IMR-90 (cell line): ENCODE measurements at regions not wholly inside any gene's neighbourhood (a gene's known extent, or its start where the extent isn't known, plus 50 kb on each side); places are given as distances from the start of the nearest gene placed in this dataset.

Experiments
- ATAC-seq: fragments of 200-7000 bp; cut with Tn5 transposase; 2 replicates; pipeline ENCODE4 v1.9.1; 2020; ENCODE audit warnings: low read depth, mild to moderate bottlenecking, moderate library complexity
- BruUV-seq: library from RNA; stranded (reverse); fragments of 400-500 nt; replicated peaks from 2 replicates; lab custom pipeline; 2021; lab: Mats Ljungman, UMichigan
- CTCF ChIA-PET: fragments of 300-600 bp; formaldehyde crosslinking; extraction: SDS; loops from one replicate; lab custom pipeline; 2021; ENCODE audit warnings: antibody characterized with exemption; lab: Yijun Ruan, JAX
- POLR2A ChIA-PET: fragments of 300-600 bp; sonication (Branson Sonifier 250); formaldehyde crosslinking; loops from one replicate; lab custom pipeline; 2022; ENCODE audit warnings: antibody characterized with exemption; ENCODE audit not compliant: unreplicated experiment; lab: Charles Lee
- DNase-seq: peaks from one replicate; pipeline ENCODE4 v3.0.0; 2013
- H2AFZ ChIP-seq: replicated peaks from 2 replicates; pipeline ENCODE3; 2013; ENCODE audit warnings: low read length, mild to moderate bottlenecking; ENCODE audit not compliant: poor library complexity
- H2AK5ac ChIP-seq: 2 replicates; pipeline ENCODE4 v1.6.1; 2013; ENCODE audit warnings: low read depth, low read length, inconsistent platforms
- H2AK9ac ChIP-seq: replicated peaks from 2 replicates; pipeline ENCODE3; 2013; ENCODE audit warnings: mild to moderate bottlenecking, low read depth, low read length, moderate library complexity; ENCODE audit not compliant: poor library complexity
- H2BK120ac ChIP-seq: 2 replicates; pipeline ENCODE4 v1.6.1; 2013; ENCODE audit warnings: low read depth, low read length, inconsistent platforms
- H2BK15ac ChIP-seq: 3 replicates; pipeline ENCODE4 v1.6.1; 2013; ENCODE audit warnings: low read depth, low read length, inconsistent platforms
- H2BK20ac ChIP-seq: 2 replicates; pipeline ENCODE4 v1.6.1; 2013; ENCODE audit warnings: low read depth, mild to moderate bottlenecking, inconsistent platforms, low read length, moderate library complexity
- H2BK5ac ChIP-seq: 2 replicates; pipeline ENCODE4 v1.6.1; 2013; ENCODE audit warnings: mild to moderate bottlenecking, low read depth, low read length, inconsistent platforms; ENCODE audit not compliant: poor library complexity, severe bottlenecking
- H3K14ac ChIP-seq: replicated peaks from 2 replicates; pipeline ENCODE4 v1.6.1; 2013; ENCODE audit warnings: low read depth, low read length, inconsistent platforms
- H3K18ac ChIP-seq: 2 replicates; pipeline ENCODE4 v1.6.1; 2013; ENCODE audit warnings: low read depth, low read length, control low read depth
- H3K23ac ChIP-seq: 2 replicates; pipeline ENCODE4 v1.6.1; 2013; ENCODE audit warnings: low read depth, low read length, inconsistent platforms
- H3K27ac ChIP-seq: 2 replicates; pipeline ENCODE4 v1.5.1; 2013; ENCODE audit warnings: mild to moderate bottlenecking, control low read depth, low read length; ENCODE audit not compliant: insufficient read depth
- H3K27me3 ChIP-seq: 2 replicates; pipeline ENCODE4 v1.6.1; 2013; ENCODE audit warnings: low read length; ENCODE audit not compliant: control insufficient read depth, insufficient read depth
- H3K36me3 ChIP-seq: 2 replicates; pipeline ENCODE4 v1.6.1; 2013; ENCODE audit warnings: low read length, mixed read lengths; ENCODE audit not compliant: control insufficient read depth, insufficient read depth
- H3K4ac ChIP-seq: 2 replicates; pipeline ENCODE4 v1.6.1; 2013; ENCODE audit warnings: low read depth, low read length, inconsistent platforms
- H3K4me1 ChIP-seq: 2 replicates; pipeline ENCODE4 v1.6.1; 2013; ENCODE audit warnings: low read length, mixed read lengths; ENCODE audit not compliant: control insufficient read depth, insufficient read depth
- H3K4me2 ChIP-seq: 2 replicates; pipeline ENCODE4 v1.6.1; 2013; ENCODE audit warnings: low read depth, mild to moderate bottlenecking, control low read depth, low read length, moderate library complexity
- H3K4me3 ChIP-seq: 2 replicates; pipeline ENCODE4 v1.5.1; 2013; ENCODE audit warnings: low read depth, mild to moderate bottlenecking, control low read depth, low read length, moderate library complexity; ENCODE audit not compliant: insufficient read depth
- H3K56ac ChIP-seq: 2 replicates; pipeline ENCODE4 v1.6.1; 2013; ENCODE audit warnings: low read length, inconsistent platforms; ENCODE audit not compliant: insufficient read depth; ENCODE audit errors: extremely low read depth
- H3K79me1 ChIP-seq, 2 experiments: 2 replicates each; pipeline ENCODE4 v1.6.1; 2013; ENCODE audit warnings: low read length in 2 of 2, inconsistent platforms in 1 of 2, low read depth in 1 of 2
- H3K9ac ChIP-seq: 2 replicates; pipeline ENCODE4 v1.6.1; 2013; ENCODE audit warnings: low read depth, low read length, control low read depth
- H3K9me1 ChIP-seq: 2 replicates; pipeline ENCODE4 v1.6.1; 2013; ENCODE audit warnings: low read length, inconsistent platforms; ENCODE audit not compliant: insufficient read depth
- H3K9me3 ChIP-seq: 2 replicates; pipeline ENCODE4 v1.6.1; 2013; ENCODE audit warnings: low read length; ENCODE audit not compliant: control insufficient read depth, insufficient read depth
- H4K20me1 ChIP-seq: 2 replicates; pipeline ENCODE4 v1.6.1; 2013; ENCODE audit warnings: low read length, inconsistent platforms; ENCODE audit not compliant: insufficient read depth
- H4K5ac ChIP-seq: 2 replicates; pipeline ENCODE4 v1.6.1; 2013; ENCODE audit warnings: mild to moderate bottlenecking, low read depth, low read length, control low read depth
- H4K8ac ChIP-seq, 2 experiments: 2 replicates each; pipeline ENCODE4 v1.6.1; 2013; ENCODE audit warnings: low read depth in 2 of 2, low read length in 2 of 2, control low read depth in 1 of 2, inconsistent platforms in 1 of 2
- H4K91ac ChIP-seq: 2 replicates; pipeline ENCODE4 v1.6.1; 2013; ENCODE audit warnings: low read depth, low read length, inconsistent platforms; ENCODE audit not compliant: insufficient read depth
- BHLHE40 ChIP-seq: fragments of 150-350 bp; IDR thresholded peaks from 2 replicates; pipeline ENCODE4 v1.6.1; 2016; ENCODE audit warnings: mild to moderate bottlenecking, low read depth, low read length
- CEBPB ChIP-seq: IDR thresholded peaks from 2 replicates; pipeline ENCODE4 v1.6.1; 2012; ENCODE audit warnings: low read depth, low read length, improper control_type of control experiment
- CTCF ChIP-seq: conservative IDR thresholded peaks from 2 replicates; pipeline ENCODE4 v1.5.1; 2012; ENCODE audit warnings: mild to moderate bottlenecking, low read depth, low read length, improper control_type of control experiment
- ELK1 ChIP-seq: fragments of 150-350 bp; IDR thresholded peaks from 2 replicates; pipeline ENCODE4 v1.6.1; 2016; ENCODE audit warnings: low read depth, mild to moderate bottlenecking, low read length, moderate library complexity, borderline replicate concordance
- FOS ChIP-seq: fragments of 150-350 bp; IDR thresholded peaks from 2 replicates; pipeline ENCODE4 v1.6.1; 2016; ENCODE audit warnings: low read depth, low read length
- MAFK ChIP-seq: IDR thresholded peaks from 2 replicates; pipeline ENCODE4 v1.6.1; 2012; ENCODE audit warnings: low read depth, low read length, improper control_type of control experiment
- NFE2L2 ChIP-seq: fragments of 150-350 bp; IDR thresholded peaks from 2 replicates; pipeline ENCODE4 v1.6.1; 2016; ENCODE audit warnings: low read depth, mild to moderate bottlenecking, low read length
- RAD21 ChIP-seq: IDR thresholded peaks from 2 replicates; pipeline ENCODE4 v1.6.1; 2012; ENCODE audit warnings: low read length, improper control_type of control experiment
- RCOR1 ChIP-seq: IDR thresholded peaks from 2 replicates; pipeline ENCODE4 v1.6.1; 2012; ENCODE audit warnings: mild to moderate bottlenecking, low read length, improper control_type of control experiment; ENCODE audit not compliant: insufficient replicate concordance
- RFX5 ChIP-seq: IDR thresholded peaks from 2 replicates; pipeline ENCODE4 v1.8.0; 2012; ENCODE audit warnings: low read depth, mild to moderate bottlenecking, low read length, moderate library complexity
- SMC3 ChIP-seq: fragments of 150-350 bp; IDR thresholded peaks from 2 replicates; pipeline ENCODE4 v1.6.1; 2016; ENCODE audit warnings: low read depth, mild to moderate bottlenecking, antibody characterized with exemption, low read length, moderate library complexity
- USF2 ChIP-seq: fragments of 150-350 bp; IDR thresholded peaks from 2 replicates; pipeline ENCODE4 v1.6.1; 2017; ENCODE audit warnings: mild to moderate bottlenecking, antibody characterized with exemption, low read length, low read depth
- WGBS, 2 experiments: methylation state at CpG; one replicate each; pipeline versions ENCODE4 v1.1.5 to v1.1.7; 2013; ENCODE audit warnings: missing lambda C conversion rate in 2 of 2; ENCODE audit not compliant: insufficient read length in 1 of 2; ENCODE audit errors: extremely low coverage in 2 of 2; 5-methylcytosine and 5-hydroxymethylcytosine counted together
- dilution Hi-C: fragments of 300-500 bp; cut with HindIII; formaldehyde crosslinking; loops from one replicate; pipeline ENCODE4 v1.14.3; 2018; ENCODE audit warnings: low sequenced_read_pairs; ENCODE audit not compliant: unreplicated experiment
- in situ Hi-C: fragments of 300-500 bp; cut with MboI; formaldehyde crosslinking; loops from 3 replicates; pipeline ENCODE4 v1.14.3; 2019; ENCODE audit warnings: low sequenced_read_pairs, inconsistent platforms, mixed read lengths
- intact Hi-C: fragments of 100-400 bp; cut with micrococcal nuclease; formaldehyde crosslinking; loops from 2 replicates; pipeline ENCODE4 v1.10.0; 2022

- no peak overlapping the region for H3K4ac ChIP-seq
Measured at GRCh38 chr2:59112258-59112657, 871.1 kb upstream of the FANCL start.

More at GRCh38 chr2:59112258-59112657, 871.1 kb upstream of the FANCL start:
- Histone ChIP-seq H2AK5ac (no peak overlapping the region), H4K8ac (no peak overlapping the region), H2BK120ac (no peak overlapping the region), H4K5ac (no peak overlapping the region), H2AK9ac (no peak overlapping the region), H2BK20ac (no peak overlapping the region), H4K20me1 (no peaks in the 10 kb centered on the region), H2BK15ac (no peak overlapping the region), H3K9me3 (no peaks in the 10 kb centered on the region), H3K56ac (no peak overlapping the region), H2AFZ (no peak overlapping the region), H3K4me2 (no peak overlapping the region), H3K4me1 (no peaks in the 10 kb centered on the region), H3K36me3 (no peaks in the 10 kb centered on the region), H3K79me1 (no peaks in the 10 kb centered on the region), H3K9ac (no peak overlapping the region), H3K27ac (no peak overlapping the region), H3K27me3 (no peaks in the 10 kb centered on the region), H3K14ac (no peak overlapping the region), H4K91ac (no peak overlapping the region), H3K9me1 (no peaks in the 10 kb centered on the region), H3K23ac (no peak overlapping the region), H3K4me3 (no peak overlapping the region), H3K18ac (no peak overlapping the region), H2BK5ac (no peak overlapping the region)
- BruUV-seq: no TSS peak
- no peak for ATAC-seq
- in situ Hi-C loops (no loop called here), dilution Hi-C loops (no loop called here), intact Hi-C loops (no loop called here)
- TF ChIP-seq RCOR1: no peak
- TF ChIP-seq USF2: no peak
- TF ChIP-seq FOS: no peak
- no peak for TF ChIP-seq SMC3
- no peak for TF ChIP-seq MAFK
- no peak for TF ChIP-seq BHLHE40
- no peak for TF ChIP-seq CTCF
- no peak for TF ChIP-seq ELK1
- no peak for TF ChIP-seq RFX5
- no peak for TF ChIP-seq NFE2L2
- no peak for TF ChIP-seq CEBPB
- no peak for TF ChIP-seq RAD21
- no peak for DNase-seq
- WGBS, 2 experiments: no CpG with 5 or more reads among the region's 1 CpG
- ChIA-PET POLR2A (no interaction called here), CTCF (no interaction called here)
